Upper lobe of left lung (tissue), 4 donors: ENCODE measurements at regions not wholly inside any gene's neighbourhood (a gene's known extent, or its start where the extent isn't known, plus 50 kb on each side); places are given as distances from the start of the nearest gene placed in this dataset.

ENCODE experiments used
- CTCF ChIP-seq, 6 experiments: fragments of 450-650 bp in 4 of 6; fragments of 200-600 bp in 2 of 6; sonication (generic) in 2 of 6; IDR thresholded peaks; one replicate each; pipeline ENCODE4 v1.5.1; 2016 to 2019; ENCODE audit warnings: antibody characterized with exemption in 6 of 6
- POLR2A ChIP-seq, 4 donors: fragments of 450-650 bp; IDR thresholded peaks; one replicate each; pipeline ENCODE4 v1.5.1; 2016 to 2017; ENCODE audit warnings: antibody characterized with exemption in 4 of 4, mild to moderate bottlenecking in 2 of 4
- POLR2AphosphoS5 ChIP-seq, 2 donors: sonication (generic); formaldehyde crosslinking; IDR thresholded peaks; one replicate each; pipeline ENCODE4 v1.5.1; 2017; ENCODE audit warnings: antibody characterized with exemption in 2 of 2

DNA sequence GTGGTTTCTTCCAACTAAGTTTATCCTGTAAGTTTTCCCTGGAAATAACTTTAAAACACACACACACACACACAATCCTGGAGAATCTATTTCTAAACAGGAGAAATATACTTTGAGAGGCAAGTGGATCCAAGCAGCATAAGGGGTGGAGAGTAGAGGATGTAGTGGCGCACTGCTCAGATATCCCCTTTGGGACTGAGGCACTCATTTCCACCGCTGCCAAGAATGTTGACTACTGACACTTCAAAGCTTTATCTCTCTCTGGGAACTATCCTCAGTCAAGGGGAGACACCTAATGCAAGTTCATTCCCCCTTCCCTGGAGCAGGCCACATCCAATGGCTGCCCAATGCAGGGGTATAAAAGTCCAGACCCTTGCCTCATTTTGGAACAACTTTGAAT, 75.8 kb downstream of the CAPZA3 start:
- TF ChIP-seq CTCF (IDR thresholded peaks at IDR 0.05) (no peak), POLR2A (IDR thresholded peaks at IDR 0.05) (no peak), POLR2AphosphoS5 (IDR thresholded peaks at IDR 0.05) (no peak)
